KG1 (cell line): ENCODE measurements at regions not wholly inside any gene's neighbourhood (a gene's known extent, or its start where the extent isn't known, plus 50 kb on each side); places are given as distances from the start of the nearest gene placed in this dataset.
"Not testable (repeated sequence)": the region's sequence is repeated elsewhere in the genome, so short reads cannot be mapped to it uniquely, and the experiment has no call there.

Experiments used
- DNase-seq: peaks from one replicate; lab custom pipeline; 2025; lab: John Stamatoyannopoulos, UW

DNA sequence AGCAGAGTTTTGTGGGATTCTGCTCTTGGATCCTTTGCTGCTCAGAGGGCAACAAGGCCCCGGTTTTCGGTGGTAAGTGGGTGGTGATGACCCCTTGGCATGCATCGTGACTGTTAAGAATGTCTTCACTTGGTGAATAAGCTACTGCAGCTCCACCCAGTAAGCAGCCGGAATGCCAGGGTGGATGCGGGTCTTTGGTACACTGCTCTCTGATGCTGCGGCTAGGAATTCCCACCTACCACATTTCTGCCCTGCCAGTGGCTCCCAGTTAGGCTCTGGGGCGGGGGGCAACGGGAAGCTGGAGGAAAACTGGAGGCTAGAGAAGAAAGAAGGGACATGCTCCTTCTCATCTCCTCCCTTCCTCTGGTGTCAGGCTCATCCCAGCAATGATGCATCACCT, 180.4 kb upstream of the GALNT2 start:
- no peak for DNase-seq

DNA sequence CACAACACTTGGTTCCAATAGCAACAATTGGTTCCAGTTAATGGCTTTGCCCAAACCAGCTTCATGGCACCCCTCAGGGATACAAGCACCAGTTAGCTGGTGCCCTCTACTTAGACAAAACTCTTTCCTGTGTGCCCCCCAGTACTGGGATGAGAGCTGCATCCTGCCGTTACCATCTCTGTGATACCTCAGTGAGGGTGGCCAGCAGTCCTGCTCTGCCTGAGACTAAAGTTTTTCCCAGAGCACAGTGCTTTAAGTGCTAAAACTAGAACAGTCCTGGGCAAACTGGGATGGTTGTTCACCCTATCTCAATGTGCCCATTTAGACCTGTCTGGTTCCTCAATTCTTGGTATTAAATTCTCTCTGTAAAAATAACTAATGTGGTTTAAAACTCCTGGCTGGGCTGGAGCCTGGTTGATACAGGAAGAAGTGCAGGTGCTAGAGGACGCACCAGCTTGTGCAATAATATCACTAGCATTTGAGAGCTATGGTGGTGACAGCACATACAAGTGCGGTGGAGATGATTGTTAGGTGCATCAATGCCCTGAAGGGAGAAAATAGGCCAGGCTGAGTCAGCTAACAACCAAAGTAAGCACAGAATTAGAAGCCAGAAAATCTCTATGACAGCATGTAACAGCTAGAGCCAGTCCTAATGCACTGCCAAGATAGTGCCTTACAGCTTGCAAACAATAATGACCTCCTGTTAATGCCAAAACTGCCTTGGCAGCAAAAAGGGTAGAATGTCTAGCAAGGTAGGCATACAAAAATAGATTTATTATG, 179.8 kb upstream of the GALNT2 start:
- no peak for DNase-seq

DNA sequence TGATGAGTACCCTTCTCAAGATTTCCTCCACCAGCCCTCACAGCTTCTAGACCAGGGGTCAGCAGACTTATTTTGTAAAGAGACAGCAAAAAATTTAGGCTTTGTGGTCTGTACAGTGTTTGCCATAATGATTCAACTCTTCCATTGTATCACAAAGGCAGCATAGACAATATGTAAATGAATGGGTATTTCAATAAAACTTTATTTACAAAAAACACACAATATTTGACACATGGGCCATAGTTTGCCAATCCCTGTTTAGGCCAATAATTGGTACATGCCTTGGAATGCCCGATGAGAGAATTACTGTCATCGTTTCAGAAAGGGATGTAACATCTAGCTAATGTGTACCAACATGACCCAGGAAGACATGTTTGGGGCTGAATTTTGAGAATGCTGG, 178.9 kb upstream of the GALNT2 start:
- DNase-seq, result no peak

DNA sequence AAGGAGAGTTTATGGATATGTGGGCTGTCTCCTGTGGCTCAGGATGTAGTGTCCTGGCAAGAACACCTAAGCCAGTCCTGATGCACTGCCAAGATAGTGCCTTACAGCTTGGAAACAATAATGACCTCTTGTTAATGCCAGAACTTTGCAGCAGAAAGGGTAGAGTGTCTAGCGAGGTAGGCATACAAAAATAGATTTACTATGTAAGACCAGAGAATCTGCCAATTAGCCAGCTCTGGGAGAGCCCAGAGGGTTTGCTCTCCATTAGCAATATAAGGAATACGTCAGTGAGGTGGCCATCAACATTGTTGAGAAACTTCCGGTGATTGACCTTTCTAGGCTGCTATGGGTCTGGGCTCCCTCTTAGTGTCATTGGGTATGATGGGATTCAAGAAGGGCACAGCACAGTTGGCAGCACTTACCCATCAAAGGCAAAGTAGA, 178.5 kb upstream of the GALNT2 start:
- DNase-seq, result no peak

DNA sequence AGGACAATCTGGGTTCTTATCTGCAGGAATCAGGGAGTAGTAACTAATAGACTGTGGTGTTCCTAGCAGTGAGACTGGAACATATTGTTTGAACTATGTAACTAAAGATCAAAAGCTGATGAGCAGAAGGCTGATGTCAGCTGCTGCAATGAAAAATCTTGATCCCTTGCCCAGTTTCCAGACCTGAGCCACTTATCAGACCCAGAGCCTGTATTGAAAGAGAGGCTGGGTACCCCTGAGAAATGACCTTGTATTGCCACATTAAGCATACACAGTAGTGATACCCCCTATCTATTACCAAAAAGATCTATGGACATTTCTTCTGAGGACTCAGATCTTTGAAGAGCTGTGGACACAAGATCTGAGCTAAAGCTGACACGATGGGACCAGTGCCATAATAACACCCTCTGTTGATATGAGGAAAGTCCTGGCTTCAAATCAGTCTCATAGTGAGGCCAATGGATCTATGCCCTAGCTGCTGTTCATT, 178.0 kb upstream of the GALNT2 start:
- no peak for DNase-seq

DNA sequence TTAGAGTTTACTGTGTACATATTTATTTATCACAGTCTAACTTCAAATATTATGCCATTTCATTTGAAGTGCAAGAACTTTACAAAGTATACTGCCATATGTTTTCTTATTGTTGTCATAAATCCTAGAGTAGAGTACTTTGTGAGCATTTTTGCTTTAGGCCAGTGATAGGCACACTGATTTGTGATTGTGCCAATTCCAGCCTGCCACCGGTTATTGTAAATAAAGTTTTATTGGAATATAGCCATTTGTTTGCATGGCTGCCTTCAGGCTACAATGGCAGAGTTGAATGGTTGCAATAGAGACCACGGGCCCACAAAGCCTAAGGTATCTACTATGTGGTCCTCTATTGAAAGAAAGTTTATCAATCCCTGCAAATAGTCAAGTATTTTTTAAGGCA, 175.8 kb upstream of the GALNT2 start:
- DNase-seq, result no peak

DNA sequence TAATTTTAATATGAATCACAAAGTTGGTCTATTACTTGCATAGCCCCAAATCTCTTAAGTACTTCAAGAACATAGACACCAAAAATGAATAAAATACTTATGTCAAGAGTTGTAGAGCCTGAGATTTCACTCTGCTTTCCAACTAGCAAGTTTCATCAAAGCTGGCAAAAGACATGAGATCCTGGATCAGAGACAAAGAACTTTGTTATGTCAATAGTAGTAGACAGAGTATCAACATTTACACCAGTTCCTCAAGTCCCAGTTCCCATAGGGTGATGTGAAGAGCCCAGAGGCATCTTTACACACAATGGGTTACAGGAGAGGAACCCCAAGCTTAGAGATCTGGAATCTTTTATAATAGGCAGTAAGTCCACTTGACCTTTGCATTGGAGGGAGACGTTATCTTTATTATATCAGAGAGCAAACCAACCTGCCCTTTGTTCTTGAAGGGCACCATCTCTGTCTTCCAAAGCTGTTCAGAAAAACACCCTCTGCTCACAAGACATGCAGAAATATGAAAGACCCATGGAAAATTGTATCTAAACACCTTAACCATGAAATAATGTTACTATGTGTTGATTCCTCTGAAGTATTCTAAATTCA, 174.4 kb upstream of the GALNT2 start:
- DNase-seq, result no peak

DNA sequence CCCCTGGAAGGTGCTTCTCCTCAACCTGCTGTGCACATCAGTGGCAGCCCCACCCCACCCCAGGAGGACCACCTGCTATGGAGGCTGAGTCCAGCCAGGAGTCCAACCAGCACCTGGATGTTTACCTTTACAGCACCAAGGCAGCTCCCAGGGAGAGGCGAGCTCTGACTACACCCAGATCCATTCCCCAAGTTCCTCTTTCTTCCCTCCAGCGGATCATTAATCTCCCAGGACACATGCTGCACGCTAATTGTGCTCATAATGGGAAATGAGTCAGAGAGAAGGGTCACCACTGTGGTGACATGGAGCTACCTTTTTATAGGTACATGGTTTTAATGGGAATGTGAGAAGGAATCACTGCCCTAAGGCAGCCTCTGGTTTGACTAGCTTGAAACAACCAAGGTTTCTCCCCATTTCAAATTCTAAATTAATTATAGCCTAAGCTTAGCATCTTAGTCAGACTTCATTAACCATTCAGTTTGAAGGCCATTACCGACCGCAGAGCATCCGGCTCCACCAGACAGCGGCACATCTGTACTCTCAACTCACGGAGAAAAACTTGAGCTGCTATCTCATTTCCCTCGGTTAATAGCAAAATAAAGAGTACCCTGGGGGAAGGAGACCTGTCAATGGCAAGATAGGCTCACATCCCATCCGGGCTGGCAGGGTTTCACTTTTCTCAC, 173.1 kb upstream of the GALNT2 start:
- no peak for DNase-seq

DNA sequence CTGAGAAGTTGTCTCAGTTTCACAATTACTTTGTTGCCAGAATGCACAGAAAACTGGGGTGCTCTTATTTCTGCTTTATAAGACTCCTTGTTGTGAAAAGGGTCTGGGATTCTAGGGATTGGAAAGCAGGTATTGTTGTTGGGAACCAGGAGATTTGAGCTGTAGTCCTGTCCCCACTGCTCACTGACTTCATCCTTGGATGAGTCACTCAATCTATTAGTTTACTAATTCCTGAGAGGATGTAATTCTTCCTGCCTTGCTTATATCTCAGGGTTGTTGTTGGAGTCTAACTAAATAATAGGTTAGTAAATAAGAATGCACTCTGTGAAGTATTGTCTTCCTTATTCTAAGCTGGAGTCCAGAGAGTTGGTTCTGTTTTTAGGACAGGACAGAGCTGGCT, 172.5 kb upstream of the GALNT2 start:
- DNase-seq, result no peak

DNA sequence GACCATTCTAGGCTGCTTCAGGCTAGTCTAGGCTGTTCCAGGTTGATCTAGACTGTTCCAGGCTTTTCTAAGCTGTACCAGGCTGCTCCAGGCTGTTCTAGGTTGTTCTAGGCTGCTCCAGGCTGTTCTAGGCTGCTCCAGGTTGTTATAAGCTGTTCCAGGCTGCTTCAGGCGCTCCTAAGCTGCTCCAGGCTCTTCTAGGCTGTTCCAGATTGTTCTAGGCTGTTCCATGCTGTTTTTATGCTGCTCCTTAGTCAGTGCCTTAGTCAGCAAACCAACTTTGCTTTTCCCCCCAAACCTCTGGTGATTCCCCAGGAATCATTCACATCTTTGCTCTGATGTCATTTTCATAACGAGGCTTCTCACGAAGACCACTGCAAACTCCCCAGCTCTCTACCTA, 171.4 kb upstream of the GALNT2 start:
- no peak for DNase-seq

DNA sequence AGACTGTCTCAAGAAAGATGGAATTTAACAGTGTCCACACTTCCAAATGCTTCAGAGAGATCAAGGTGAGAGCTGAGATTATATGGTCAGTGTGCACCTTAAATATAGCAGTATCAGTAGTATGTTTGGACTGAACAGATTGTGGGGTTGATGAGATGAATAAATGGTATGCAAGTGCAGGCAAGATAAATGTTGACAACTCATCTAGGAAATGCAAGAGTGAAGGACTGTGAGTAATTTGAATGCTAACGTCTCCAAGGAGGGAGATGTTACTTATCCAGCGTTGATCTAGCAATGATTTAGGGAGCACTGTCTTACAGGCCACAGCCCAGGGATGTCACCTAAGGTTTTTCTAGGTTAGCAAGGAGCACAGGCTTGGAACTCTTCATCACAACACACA, 170.7 kb upstream of the GALNT2 start:
- DNase-seq, result no peak

DNA sequence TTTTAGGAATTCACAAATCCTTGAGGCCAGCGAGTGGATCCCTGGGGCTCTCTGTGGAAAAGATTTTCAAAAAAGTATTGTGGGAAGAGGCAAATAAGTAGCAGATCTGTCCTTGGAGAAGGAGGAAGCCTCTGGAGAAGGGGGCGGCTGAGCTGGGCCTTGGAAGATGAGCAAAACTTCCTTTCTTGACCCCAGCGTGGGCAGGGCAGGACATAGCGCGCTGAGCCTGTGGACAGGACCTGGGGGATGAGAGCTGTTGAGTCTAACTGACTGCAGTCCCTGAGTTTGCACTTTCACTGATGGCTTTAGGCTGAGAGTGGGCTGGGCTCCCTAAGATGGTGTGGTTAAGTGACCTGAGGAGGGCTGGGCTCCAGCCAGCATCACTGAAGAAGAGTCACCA, 170.2 kb upstream of the GALNT2 start:
- DNase-seq, result no peak

DNA sequence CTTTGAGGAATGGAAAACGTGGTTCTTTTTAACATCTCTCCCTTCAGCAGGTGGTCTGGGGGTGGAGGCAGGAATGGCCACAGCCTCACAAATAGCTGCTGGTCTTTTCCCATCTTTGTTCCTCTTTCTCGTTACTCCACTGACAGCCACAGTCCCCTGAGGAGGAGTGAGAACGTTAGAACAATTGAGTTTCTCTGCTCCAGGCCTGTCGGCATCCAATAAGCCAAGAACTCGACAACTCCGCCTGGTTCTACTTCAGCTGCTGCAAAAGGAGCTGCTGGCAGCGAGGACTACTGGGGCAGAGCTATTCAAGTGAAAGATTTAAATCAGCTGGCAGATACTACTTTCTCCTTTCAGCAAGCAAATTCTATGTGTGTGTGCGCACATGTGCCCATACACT, 169.5 kb upstream of the GALNT2 start:
- DNase-seq, result no peak

DNA sequence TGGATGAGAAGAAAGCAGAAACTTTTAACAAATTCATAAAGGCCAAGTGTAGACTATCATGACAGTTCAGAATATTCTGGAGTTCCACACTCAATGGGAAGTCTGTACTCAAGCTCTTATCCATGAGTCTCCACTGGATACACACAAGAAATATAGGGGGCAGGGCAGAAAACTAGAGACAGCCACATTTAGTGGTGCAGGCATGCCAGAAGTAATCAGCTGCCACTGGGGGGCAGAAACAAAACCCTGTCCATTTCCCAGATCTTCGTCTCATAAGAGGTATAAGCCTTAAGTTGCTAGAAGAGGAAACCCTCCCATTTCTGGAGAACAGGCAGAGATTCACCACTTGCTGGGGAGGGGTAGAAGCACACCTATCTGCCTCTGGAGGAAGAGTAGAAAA, 166.8 kb upstream of the GALNT2 start:
- DNase-seq, result no peak

DNA sequence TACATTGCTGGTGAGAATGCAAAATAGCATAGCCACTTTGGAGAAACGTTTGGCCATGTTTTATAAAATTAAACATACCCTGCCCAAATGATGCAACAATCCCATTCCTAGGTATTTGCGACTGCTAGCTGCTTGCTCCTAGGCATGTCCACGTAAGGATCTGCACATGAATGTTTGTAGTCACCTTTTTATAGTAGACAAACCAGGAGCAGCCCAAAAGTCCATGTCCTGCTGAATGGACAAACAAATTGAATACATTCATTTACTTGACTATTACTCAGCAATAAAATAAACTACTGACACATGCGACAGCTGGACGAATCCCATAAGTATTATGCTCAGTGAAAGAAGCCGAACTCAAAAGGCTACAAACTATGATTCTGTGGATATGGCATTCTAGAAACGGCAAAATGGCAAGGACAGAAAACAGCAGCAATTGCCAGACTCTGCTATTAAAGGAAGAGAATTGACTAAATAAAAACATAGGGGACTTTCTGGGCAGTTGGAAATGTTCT, 161.9 kb upstream of the GALNT2 start:
- no peak for DNase-seq

DNA sequence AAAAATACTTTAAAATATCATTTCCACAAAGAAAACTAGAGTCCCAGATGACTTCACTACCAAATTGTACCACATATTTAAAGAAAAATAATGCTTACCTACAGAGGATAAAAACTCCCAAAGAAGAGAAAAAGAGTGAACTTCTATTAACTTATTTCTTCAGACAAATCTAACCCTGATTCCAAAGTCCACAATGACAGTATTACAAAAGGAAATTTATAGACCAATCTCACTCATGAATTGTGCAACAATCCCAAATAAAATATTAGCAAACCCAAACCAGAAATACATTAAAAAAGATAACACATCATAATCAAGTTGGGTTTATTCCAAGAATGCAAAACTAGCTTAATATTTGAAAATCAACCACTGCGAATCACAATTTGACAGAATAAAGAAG, 161.4 kb upstream of the GALNT2 start:
- DNase-seq, result no peak

DNA sequence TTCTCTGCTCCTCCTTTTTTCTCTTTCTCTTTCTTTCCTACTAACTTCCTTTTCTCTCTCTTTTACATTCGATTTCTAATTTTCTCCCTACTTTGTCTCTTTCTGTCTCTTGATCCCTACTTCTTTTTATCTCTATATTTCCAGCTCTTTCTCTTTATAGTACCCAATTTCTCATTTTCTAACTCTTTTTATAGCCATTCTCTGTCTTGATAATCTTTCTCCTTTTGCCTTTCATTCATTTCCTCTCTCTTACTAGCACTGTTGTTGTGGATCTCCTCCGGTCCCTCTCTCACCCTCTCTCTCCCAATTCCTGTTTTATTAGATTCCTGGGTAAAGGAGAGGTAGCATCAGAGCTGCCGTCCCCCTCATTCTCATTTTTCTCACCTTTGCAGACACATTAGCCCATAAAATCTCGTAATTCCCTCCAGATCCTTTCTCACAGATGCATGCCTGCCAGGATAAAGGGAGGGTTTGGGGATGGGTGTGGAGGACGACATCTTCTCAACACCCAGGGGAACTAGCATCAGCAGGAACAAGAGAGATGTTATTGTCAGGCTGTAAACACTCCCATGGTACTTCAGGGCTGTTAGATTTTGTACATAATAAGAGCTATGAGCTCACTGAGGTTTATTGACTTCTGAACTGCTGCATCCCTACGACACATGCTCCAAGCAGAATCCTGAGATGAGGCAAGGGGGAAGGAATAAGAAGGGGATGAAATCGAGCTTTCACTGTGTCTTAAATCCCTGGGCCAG, 159.0 kb upstream of the GALNT2 start:
- DNase-seq, result no peak

DNA sequence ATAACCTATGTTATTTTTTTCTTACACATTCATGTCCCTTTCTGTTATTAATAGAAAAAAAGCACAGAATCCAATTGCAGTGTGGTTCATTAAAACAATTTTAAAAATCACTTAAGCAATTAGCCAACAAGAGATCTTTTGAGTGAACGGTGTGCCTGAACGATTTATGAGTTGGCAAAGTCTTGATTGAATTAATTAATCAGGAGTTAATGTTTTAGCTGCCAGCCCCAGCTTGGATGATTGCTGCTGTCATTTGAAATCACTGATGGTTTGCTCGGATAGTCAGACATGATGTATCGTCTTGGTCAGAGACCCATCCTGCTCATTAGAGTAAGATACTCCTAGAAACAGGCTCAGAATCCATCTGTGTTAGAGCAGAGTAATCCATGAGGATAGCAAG, 158.3 kb upstream of the GALNT2 start:
- no peak for DNase-seq

DNA sequence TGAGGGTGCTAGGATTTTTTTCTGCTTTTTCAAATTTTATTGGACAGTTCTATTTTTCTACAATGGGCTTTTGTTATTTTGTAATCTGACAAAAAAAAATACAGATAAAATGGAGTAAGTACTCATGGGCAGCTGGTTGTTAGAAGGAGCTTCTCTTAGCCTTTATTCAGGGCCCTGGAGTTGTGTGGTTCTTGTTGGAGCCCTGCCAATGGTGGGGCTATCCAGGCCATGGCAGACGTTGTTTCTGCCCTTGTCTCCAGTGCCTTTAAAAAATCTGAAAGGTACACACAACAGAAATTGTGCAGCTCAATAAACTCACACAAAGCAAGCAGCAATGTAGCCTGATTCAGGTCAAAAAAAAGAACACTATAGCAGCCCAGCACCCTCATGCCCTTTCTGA, 153.5 kb upstream of the GALNT2 start:
- DNase-seq, result no peak

DNA sequence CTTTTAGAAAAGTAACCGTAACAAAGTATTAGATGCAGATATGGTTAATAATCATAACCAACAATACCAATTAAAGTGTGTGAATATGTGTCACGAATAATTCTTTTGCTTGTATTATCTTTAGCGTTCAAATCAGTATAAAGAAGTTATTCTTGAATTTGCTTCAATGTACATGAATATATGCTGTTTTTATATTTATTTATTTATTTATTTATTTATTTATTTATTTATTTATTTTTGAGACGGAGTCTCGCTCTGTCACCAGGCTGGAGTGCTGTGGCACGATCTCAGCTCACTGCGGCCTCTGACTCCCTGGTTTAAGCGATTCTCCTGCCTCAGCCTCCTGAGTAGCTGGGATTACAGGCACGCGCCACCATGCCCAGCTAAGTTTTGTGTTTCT, 147.6 kb upstream of the GALNT2 start:
- not testable (repeated sequence) for DNase-seq

DNA sequence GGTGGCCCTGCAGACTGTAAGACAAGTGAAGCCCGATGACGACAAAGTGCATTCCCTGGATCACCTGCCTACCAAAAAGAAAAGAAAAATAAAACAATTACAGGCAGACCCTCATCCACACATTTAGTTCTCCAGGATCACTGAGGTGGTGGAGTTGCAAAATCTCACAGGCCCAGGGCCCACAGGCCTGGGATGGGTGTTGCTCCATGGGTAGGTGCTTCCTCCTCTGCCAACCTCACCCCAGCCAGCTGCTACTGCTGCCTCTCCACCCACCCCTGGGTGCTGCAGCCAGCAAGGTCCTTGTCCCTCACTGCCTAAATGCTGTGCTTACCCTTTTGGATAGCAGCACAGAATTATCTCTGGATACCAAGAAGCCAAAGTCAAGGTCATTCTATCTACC, 146.4 kb upstream of the GALNT2 start:
- no peak for DNase-seq

DNA sequence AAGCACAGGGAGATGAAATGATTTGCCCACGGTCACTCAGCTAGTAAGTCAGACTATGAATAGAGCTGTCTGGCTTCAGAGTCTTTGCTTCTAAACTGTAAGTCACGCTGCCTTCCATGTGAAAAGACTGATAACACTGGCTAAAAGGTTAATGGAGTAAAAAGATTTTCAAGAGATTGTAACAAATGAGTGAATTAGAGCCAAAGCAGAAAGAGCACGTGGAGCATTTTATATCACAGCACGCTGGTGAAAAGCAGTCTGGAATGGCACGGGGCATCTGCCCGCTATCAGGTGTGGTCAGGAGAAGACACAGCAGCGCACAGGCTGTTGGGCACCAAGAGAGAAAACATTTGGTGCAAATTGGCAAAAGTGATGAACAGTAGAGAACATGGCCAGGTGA, 144.8 kb upstream of the GALNT2 start:
- DNase-seq, result no peak
